SU-DHL-6 (cell line): ENCODE measurements at regions not wholly inside any gene's neighbourhood (a gene's known extent, or its start where the extent isn't known, plus 50 kb on each side); places are given as distances from the start of the nearest gene placed in this dataset.

Source experiments
- EZH2phosphoT487 ChIP-seq: fragments of 200-600 bp; sonication (generic), shearing (Covaris generic); conservative IDR thresholded peaks from 2 replicates; pipeline ENCODE4 v1.6.1; 2018; ENCODE audit warnings: mild to moderate bottlenecking, antibody characterized with exemption, low read length, moderate library complexity, mixed read lengths
- TF ChIP-seq, protein P1 (sequence below): fragments of 200-600 bp; sonication (generic); IDR thresholded peaks from one replicate; pipeline ENCODE4 v1.5.1; 2017; ENCODE audit warnings: antibody characterized with exemption, mild to moderate bottlenecking, low read length, moderate library complexity; ENCODE audit not compliant: insufficient read depth, poor library complexity, severe bottlenecking

GRCh38 chr5:68709239-68709638, 384.6 kb upstream of the SLC30A5 start:
- TF ChIP-seq, protein P1, sequence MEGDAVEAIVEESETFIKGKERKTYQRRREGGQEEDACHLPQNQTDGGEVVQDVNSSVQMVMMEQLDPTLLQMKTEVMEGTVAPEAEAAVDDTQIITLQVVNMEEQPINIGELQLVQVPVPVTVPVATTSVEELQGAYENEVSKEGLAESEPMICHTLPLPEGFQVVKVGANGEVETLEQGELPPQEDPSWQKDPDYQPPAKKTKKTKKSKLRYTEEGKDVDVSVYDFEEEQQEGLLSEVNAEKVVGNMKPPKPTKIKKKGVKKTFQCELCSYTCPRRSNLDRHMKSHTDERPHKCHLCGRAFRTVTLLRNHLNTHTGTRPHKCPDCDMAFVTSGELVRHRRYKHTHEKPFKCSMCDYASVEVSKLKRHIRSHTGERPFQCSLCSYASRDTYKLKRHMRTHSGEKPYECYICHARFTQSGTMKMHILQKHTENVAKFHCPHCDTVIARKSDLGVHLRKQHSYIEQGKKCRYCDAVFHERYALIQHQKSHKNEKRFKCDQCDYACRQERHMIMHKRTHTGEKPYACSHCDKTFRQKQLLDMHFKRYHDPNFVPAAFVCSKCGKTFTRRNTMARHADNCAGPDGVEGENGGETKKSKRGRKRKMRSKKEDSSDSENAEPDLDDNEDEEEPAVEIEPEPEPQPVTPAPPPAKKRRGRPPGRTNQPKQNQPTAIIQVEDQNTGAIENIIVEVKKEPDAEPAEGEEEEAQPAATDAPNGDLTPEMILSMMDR, result no peak
- no peak for TF ChIP-seq EZH2phosphoT487
